ENCODE measurements at regions not wholly inside any gene's neighbourhood (a gene's known extent, or its start where the extent isn't known, plus 50 kb on each side); places are given as distances from the start of the nearest gene placed in this dataset.

- no peak for TF ChIP-seq REST (IDR thresholded peaks at IDR 0.05; ENCODE audit: borderline replicate concordance in 1 of 2, low read depth in 1 of 2, low read length in 2 of 2)
- TF ChIP-seq, protein P1, sequence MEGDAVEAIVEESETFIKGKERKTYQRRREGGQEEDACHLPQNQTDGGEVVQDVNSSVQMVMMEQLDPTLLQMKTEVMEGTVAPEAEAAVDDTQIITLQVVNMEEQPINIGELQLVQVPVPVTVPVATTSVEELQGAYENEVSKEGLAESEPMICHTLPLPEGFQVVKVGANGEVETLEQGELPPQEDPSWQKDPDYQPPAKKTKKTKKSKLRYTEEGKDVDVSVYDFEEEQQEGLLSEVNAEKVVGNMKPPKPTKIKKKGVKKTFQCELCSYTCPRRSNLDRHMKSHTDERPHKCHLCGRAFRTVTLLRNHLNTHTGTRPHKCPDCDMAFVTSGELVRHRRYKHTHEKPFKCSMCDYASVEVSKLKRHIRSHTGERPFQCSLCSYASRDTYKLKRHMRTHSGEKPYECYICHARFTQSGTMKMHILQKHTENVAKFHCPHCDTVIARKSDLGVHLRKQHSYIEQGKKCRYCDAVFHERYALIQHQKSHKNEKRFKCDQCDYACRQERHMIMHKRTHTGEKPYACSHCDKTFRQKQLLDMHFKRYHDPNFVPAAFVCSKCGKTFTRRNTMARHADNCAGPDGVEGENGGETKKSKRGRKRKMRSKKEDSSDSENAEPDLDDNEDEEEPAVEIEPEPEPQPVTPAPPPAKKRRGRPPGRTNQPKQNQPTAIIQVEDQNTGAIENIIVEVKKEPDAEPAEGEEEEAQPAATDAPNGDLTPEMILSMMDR (CRISPR knock-in tag; IDR thresholded peaks at IDR 0.05): no peak
- no peak for TF ChIP-seq POLR2A (IDR thresholded peaks at IDR 0.05; ENCODE audit: insufficient read depth in 1 of 2, low read depth in 2 of 2, low read length in 2 of 2)
- TF ChIP-seq, protein P2, sequence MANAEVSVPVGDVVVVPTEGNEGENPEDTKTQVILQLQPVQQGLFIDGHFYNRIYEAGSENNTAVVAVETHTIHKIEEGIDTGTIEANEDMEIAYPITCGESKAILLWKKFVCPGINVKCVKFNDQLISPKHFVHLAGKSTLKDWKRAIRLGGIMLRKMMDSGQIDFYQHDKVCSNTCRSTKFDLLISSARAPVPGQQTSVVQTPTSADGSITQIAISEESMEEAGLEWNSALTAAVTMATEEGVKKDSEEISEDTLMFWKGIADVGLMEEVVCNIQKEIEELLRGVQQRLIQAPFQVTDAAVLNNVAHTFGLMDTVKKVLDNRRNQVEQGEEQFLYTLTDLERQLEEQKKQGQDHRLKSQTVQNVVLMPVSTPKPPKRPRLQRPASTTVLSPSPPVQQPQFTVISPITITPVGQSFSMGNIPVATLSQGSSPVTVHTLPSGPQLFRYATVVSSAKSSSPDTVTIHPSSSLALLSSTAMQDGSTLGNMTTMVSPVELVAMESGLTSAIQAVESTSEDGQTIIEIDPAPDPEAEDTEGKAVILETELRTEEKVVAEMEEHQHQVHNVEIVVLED (CRISPR knock-in tag; IDR thresholded peaks at IDR 0.05; ENCODE audit: borderline replicate concordance): no peak
These were observed 63.3 kb downstream of the HDGFL1 start for GRCh38 chr6:22632581-22633145.

Measured in HepG2 (cell line).